ENCODE measurements at regions not wholly inside any gene's neighbourhood (a gene's known extent, or its start where the extent isn't known, plus 50 kb on each side); places are given as distances from the start of the nearest gene placed in this dataset.

DNA sequence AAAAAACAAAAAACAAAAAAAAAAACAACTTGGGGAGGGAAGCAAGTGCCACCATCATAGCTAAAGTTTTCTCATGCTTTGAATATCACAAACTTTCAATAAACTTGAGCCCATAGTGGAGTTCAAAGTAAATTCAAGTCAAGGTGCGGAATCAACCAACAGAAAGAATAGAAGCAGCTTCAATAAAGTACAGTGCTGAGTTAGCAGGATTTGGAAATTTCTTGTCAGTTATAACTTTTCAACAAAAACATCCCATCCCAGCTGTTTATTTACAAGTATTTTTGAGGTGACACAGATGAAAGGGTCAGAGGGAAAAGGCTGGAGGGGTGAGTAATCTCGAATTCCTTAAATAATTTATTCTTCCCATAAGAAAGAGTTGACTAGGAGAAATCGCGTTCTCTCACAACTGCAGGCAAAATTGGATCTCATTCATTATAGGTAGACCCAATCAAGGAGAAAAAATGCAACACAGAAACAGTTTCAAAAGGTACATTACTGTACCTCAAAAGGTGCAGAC is 477.4 kb upstream of the RASGRP1 start:
- no peak for ATAC-seq

DNA sequence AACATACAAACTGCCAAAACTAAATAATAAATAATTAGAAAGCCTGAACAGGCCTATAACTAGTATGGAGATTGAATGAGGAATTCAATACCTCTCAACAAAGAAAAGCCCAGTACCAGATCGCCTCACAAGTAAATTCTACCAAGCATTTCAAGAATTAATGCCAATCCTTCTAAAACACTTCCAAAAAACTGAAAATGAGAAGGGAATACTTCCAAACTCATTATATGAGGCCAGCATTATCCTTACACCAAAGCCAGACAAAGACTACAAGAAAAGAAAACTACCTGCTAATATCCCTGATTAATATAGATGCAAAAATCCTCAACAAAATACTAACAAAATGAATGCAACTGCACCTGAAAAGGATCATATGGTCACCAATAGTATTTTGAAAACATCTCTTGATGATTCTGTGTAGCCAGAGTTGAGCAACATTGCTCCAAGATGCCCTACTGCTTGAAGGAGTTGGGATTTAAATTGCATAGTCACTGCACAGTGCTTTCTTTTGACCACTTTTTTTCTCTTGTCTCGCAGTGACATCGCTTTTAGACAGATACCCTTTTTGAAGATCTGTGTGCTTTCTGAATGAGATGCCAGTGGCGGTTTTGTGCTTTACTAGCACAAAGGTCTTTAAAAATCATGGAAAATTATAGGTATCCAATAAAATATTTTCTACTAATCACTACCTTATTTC is 487.2 kb upstream of the RASGRP1 start:
- ATAC-seq: no peak

DNA sequence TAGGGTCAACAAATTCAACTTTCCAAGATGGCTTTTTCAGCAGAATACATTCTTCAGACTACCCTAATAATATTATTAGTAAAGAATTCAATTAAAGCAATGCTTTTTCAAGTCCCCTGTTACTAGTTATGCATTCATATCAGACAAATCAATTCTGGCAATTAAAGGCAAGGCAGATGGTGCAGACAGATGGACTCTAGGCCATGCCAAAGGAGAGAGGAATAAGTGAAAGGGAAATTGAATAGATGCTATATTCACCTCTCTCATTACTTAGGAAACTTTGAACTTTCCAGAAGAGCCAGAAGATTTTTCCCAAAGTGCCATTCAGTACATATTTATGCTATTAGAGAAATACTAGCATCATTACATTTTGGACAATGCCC is 487.7 kb upstream of the RASGRP1 start:
- ATAC-seq: no peak

DNA sequence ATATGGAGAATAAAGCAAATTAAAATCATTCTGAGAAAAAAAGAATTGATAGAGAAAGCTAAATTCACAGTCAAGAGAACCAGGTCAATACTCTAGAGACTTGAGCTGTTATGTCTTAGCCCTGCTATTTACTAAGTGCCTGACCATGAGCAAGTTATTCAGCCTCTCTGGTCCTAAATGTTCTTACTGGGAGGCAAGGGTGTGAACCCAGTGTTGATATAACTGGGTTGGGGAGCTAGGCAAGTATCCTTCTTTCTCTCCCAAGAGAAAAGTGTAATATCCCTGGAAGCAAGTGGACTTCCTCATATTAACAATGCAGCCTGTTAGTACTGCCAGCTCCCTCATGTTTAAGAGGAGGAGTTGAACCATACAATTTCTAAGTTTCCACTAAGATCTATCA is 488.9 kb upstream of the RASGRP1 start:
- ATAC-seq: no peak

DNA sequence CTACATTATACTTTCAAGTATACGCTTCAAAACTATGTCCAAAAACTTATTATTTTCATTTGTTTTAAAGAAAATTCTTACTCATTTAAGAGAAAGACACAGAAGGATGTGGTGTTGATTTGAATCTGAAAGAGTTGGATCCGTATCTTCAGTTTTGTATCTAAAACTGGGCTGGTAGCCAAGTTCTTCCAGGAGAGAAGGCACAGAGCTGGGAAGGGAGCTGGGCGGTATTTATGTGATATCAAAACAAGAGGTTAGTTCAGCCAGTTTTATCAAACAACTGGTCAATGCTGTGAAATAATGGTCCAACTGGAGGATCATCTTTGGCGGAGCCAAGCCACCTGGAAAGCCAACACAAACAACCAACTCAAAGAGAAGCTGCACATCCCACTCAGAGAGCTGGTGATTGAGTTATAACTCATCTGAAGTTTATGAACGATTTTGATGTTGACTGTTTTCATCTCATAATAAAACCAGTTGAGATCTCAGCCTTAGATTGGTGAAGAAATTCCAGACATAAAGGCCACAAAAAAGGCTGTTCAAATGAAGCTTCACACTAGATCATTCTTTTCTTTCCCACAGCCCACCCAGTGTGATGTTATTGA is 489.6 kb upstream of the RASGRP1 start:
- no peak for ATAC-seq

DNA sequence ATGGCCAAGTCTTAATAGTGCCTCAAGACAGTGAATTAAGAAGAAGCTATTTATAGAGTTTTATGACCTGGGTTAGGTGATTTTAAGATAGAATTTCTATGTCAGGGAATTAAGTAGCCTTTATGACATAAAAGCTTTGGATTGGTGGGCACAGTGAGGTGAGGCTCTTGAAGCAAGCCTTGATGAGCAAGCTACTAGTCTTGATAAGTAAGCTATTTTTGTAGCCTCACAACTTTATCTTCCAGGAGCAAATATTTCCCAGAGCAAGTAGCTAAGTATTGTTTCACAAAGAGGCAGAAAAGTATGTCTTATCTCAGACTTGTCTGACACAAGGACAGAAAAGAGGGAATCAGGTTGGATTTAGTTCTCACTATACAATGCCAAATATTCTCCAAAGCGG is 491.7 kb upstream of the RASGRP1 start:
- no peak for ATAC-seq

DNA sequence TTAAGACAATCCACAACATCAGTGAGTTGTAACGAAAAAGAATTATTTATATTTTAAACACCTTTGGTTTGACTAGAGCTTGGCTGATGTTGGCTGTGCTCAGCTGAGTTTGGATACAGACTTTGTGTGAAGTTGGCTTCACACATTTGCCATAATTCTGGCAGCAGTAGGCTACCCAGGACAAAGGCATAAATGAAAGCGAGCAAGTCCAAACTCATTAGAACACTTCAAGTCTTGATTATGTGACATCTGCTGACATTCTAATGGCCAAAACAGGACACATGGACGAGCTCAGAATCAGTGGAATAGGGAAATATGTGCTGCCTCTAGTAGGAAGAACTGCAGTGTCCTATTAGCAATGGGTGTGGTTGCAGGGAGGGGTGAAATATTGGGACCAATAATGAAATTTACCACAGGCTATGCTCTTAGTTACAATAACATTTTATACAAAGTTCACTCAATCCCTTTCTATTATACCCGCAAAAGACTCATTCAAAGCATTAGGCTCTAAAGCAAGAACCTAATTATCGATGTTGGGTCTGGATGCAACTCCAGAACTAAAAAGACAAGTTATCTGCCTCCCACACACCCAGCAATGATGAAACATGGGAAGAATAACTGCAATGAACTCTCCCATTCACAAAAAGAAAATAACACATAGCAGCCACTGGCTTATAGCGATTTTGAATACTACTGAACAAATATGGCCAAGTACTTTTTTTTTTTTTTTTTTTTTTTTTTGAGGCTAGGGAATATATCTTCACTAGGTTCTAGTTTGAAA is 493.9 kb upstream of the RASGRP1 start:
- ATAC-seq: no peak

DNA sequence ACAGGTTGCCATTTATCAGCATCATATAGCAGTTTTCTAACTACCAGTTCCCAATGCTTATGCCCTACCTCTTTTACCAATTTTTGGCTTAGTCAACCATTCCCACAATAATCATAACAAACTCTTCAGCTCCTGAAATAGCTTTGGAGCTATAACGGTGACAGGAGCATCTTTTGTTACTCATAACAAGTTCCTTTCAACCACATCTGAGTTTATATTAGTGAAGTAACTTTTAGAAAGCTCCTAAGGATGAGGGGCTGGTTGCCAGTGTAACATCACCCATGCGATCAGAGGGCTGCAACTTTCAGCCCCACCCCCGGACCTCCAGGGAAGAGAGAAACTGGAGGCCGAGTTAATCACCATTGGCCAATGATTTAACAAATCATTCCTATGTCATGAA is 495.3 kb upstream of the RASGRP1 start:
- ATAC-seq: no peak

DNA sequence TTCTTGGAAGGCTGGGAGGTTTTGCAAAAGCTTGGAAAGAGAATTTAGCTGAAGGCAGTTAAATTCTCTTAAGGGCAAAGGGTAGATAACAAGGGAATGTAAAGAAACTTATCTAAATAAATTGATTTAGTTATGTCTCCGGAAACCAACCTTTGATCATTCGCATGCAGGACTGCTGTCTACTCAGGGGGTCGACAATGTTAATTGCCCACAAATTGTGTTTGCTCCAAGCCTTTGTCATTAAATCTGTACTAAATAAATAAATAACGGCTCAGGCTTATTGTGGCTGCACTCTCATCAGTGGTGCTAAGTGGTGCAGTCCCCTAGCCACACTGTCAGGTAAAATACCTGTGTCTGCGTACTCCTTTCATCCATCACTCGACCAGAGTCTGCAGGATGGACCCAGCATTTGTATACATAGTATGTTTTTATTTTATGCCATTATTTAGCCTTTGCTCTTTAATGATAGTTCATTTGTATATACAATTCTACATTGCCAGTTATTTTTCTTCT is 497.4 kb upstream of the RASGRP1 start:
- no peak for ATAC-seq

DNA sequence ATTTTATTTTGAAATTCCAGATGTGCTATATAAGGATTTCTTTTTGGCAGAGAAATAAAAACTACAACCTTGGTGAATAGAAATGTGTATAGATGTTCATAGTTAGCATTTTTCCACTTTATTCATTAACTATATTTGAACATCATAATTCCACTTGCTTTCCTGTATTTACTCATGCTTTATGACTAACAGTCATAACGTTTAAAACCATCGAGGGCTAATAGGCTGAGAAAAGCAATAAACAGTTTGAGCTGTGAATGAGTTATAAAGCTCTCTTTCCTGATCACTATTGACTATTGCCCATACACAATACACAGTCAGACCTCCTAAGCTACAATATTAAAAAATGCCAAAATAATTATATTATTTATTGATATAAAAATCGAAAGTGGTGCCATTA is 502.1 kb upstream of the RASGRP1 start:
- ATAC-seq: no peak

DNA sequence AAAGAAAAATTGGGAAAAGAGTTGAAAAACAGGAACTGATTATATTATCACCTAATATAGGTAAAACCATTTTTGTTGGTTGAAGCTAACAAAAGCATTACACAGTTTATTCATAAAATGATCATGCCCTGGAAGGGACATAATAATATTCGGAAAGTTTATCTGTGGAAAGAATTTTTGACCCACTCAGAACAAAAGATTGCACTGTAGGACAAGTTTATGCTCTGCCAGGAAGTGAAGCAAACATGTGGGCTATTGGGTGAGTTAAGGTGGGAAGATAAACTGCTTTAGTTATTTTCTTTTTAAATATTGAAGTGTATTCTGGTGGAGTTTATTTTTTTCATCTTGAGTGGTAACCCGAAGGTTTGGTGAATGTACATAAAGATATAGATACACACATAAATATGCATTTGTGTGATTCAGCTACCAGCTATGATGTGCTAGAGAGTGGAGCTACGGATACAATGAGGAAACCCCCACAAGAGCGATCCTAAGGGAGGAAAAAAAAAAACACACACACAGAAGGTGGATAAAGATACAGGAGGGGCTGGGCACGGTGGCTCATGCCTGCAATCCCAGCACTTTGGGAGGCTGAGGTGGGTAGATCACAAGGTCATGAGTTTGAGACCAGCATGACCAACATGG is 506.4 kb upstream of the THBS1 start:
- no peak for ATAC-seq

DNA sequence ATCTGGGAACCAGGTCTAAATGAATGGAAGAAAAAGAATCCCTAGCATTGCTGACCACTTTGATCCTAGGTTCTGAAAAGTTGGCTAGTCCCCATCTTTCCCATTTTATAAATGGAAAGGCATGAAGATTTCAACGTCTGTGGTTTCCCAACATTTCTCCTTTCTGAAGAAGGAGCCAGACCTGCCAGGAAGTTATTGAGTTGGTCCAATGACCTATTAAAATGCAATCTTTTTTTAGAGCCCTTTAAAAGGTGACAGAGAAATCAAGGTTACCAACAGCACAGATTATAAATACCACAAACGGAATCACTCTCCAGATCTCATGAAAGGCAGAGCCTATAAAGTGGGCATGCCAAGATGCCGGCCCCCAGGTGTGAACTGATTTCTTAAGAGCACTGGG is 505.6 kb upstream of the THBS1 start:
- ATAC-seq: no peak

DNA sequence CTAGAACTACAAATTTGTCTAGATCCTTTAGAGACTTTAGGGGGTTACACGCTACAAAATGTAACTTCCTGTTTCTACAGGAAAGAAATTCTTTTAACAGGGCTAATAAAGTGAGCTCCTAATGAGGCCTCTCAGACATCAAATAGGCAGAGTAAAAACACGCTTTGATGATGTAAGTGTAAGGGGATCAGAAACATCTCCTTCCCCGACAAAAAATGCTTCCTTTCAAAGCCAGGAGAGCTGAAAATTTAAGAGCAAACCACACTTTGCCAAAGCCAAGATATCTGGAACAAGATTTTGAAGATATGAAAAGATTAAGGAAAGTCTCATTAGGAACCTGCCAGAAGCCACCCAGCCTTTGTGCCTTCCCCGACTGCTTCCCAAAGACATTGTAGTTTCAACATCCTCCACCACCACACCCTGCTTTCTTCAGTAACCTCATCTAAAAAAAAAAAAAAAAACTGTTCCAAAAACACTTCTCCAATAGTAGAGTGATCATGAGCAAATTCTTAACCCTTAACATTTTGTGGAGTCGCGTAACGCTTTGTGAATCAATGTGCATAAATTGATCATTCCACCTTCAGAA is 505.0 kb upstream of the THBS1 start:
- no peak for ATAC-seq

DNA sequence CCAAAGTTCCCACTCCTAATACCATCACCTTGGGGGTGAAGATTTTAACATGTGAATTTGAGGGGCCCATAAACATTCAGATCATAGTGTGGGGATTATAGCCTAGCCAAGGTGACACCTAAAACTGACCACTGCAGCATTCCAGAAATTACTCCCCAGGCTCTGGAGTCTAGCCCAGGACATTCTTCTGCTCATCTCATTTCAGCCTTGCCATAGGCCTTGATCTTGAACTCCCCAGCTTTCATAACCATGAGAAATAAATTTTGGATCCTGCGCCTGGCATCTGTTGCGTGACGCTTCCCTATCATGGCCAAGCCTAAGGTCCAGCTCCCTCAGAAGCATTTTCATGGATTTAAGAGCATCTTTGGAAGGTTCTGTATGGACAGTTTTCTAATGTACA is 502.9 kb upstream of the THBS1 start:
- ATAC-seq: no peak

DNA sequence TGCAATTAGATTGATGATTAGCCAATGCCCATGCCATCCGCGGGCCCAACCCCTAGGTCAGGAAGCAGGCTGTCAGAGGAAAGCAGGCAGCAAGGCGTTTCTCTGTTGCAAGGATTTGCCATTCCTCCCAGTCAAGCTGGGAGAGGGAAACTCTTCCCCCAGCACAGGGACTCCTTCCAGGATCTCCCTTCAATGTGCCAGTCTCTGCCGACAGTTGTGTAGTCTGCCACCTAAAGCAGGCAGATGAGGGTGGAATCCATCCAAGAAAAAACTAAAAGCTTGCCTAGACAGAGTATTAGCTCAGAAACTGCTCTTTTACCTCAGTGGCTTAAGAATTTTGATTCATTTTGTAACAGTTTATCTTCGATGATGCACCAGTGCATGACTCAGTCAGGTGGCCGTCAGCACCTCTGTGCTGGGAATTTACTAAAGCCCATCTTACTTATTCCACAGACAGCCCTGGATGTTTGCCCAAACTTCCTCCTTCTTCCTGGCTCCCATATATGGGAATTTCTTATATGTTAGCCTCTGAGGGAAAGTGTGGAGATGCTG is 501.5 kb upstream of the THBS1 start:
- ATAC-seq: no peak

DNA sequence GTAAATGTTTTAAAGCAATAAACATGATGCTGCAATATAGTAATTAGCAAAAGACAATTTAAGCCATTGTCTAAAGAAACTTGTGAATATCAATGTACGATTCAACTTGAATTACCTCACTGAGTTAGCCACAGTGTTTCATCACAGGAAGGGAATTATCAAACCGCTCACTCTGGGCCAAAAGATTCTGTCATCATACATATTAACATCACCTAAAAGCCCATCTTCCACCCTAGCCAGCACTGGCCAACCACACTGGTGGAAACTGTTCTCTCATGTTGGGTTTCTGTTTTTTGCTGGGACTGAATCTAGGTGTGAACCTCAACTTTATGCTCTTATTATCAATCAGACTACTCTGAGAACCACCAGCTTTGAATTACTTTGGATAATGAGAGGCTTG is 497.7 kb upstream of the THBS1 start:
- ATAC-seq: no peak

DNA sequence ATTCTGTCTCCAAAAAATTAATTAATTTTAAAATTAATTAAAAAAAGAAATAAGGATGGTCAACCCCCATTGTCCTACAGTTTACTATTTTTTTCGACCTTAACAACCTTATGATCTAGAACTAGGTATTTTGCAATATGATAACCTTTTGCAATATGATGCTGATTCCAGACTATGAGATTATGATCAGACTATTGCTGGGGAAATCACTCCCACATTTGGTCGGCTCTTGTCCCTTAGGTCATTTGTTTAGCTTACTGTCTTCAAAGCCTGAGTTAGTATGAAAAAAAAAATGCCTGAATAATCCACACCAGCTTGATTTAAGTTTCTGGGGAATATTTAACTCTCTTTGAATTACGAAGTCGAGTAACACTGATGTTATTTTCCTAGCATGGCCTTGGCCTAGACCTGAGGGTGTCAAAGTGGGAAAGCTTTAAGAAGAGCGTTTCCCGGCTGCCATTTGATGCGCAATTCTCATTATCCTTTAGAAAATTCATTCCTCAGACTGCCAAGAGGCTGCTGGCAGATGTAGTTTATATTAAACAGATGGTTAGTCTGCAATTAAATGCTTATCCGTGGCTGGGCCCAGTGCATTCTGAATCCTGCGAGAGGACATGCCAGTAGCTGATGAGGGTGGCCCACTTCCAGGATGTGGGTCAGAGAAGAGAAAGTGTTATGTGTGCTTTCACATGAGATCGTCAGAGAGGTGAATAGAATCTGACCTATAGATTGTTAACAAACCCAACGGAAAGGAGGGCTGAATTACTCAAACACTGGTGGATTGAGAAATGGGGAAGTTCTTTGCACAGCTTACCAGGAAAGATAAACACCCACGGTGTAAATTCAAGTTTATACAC is 496.0 kb upstream of the THBS1 start:
- no peak for ATAC-seq

DNA sequence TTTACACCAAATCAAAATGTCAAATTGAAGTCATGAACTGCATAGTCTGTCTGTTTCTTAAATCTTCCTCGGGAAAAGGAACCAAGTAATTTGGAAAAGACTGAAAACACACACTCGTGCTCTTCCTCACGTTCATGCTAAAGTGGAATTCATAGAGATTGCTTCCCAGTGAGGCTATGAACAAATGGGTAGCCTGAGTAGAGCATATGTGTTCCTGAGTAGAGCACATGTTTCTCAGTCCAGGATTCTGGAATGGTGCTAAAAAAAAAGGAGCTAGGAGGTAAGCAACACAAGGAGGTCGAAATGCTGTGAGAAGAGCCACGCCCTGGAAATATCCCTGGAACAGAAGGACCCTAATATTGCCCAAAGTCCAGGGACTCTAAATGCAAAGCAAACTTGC is 494.2 kb upstream of the THBS1 start:
- no peak for ATAC-seq

DNA sequence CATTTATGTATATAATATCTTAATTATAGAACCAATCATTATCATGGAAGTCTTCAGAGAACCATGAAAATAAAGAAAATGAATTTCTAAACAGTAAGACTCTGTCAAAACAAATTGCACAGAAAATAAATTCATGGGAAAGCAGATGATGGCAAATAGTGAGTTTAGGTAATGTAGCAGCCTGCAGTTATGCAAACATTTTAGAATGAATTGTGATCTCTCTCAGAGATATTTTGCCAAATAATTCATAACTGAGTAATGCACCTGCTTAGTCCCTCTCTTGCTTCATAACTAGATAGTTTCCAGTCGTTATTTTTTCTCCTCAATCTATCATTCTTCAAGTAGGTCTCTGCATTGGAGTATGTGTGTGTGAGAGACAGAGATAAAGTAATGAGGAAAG is 492.7 kb upstream of the THBS1 start:
- no peak for ATAC-seq

DNA sequence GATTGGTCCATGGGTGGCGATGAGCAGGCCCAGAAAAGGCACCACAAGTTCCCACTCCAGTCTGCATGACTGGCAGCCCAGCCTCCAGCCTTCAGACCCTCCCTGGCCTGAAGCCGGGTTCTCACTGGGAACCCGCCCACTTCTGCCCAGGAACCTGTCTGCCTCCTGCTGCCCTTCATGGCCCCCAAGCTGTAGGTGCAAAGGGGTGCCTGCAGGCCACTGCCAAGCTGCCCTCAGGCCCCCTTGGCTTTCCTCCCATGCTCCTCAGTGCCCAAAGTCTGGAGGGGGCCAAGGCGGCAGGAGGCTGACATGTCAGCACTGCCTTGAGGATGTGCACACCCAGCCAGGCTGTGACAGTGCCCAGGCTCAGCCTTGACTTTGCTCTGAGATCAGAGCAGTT is 488.5 kb upstream of the THBS1 start:
- ATAC-seq: no peak

DNA sequence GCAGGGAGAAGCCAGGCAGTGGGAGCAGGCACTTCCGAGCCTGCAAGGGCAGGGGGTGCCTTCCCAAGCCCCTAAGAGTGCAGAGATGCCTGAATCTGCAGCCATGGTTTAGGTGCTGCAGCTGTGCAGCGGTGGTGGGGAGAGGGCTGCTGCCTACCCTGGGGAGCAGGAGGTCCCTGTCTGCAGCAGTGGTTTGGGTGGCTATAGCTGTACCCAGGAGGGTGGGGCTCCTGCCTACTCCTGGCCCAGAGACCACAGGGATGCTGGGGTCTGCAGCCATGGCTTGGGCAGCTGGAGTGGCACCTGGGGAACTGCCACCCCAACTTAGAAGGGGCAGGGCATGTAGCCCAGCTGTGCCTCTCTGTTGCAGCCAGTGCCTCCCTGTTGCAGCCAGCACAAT is 488.1 kb upstream of the THBS1 start:
- no peak for ATAC-seq

DNA sequence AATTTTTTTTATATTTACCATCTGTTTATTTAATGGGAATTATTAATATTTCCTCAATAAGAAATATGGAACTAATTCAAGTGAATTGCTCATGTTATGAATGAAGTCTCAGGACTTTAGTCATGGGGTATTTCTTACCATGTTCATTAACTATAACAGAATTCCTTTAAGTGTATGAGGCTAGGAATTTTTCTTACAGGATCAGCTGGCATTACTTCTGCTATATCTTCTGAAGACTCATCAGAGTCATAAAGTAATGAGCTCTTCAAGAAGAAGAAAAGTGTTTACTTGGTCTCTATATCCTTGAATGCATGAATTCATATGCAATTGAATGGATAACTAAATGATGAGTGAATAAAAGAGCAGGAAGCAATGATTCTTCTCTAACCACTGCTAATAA is 486.8 kb upstream of the THBS1 start:
- ATAC-seq: no peak

Data from activated CD4-positive, CD25-positive, alpha-beta regulatory T cell treated with anti-CD3 and anti-CD28 coated beads, Interleukin-2, amount 50 U/mL, for 24 hours (primary cell).